Neural crest cell (in vitro differentiated cells): ENCODE measurements at regions not wholly inside any gene's neighbourhood (a gene's known extent, or its start where the extent isn't known, plus 50 kb on each side); places are given as distances from the start of the nearest gene placed in this dataset.

Source experiments
- DNase-seq: peaks from one replicate; pipeline ENCODE4 v3.0.0; 2021; ENCODE audit warnings: low read depth, mixed read lengths, low spot score
- H3K27ac Mint-ChIP-seq: one replicate; pipeline ENCODE4 v1.8.0; 2021; ENCODE audit warnings: mild to moderate bottlenecking, mixed read lengths; ENCODE audit not compliant: unreplicated experiment
- H3K27me3 Mint-ChIP-seq: 2 replicates; pipeline ENCODE4 v1.8.0; 2021; ENCODE audit warnings: low read depth, mild to moderate bottlenecking, mixed read lengths
- H3K36me3 Mint-ChIP-seq: 2 replicates; pipeline ENCODE4 v1.8.0; 2021; ENCODE audit warnings: low read depth, mild to moderate bottlenecking, mixed read lengths
- H3K4me1 Mint-ChIP-seq: 2 replicates; pipeline ENCODE4 v1.8.0; 2021; ENCODE audit warnings: mixed read lengths
- H3K4me3 Mint-ChIP-seq: one replicate; pipeline ENCODE4 v1.8.0; 2021; ENCODE audit warnings: mild to moderate bottlenecking, mixed read lengths
- H3K9me3 Mint-ChIP-seq: 2 replicates; pipeline ENCODE4 v1.8.0; 2021; ENCODE audit warnings: mixed read lengths
- TF ChIP-seq, protein P1 (sequence below): fragments of 200-600 bp; sonication (generic); conservative IDR thresholded peaks from 2 replicates; pipeline ENCODE4 v1.5.0; 2021; ENCODE audit warnings: antibody characterized with exemption, mild to moderate bottlenecking

DNA sequence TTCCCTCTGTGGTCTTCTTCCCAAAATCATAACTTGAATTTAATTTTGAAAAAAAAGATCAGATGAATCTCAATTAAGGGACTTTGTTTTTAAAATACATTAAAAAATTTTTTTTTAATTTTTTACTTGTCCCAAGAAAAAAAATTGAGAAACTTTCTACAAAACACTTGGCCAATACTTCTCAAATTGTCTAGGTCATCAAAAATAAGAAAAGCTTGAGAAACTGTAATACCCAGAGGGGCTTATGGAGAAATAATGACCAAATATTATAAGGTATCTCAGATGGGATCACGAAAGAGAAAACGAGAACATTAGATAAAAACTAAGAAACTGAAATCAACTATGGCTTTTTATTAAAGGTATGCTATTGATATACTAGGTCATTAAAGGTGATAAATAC is 835.0 kb downstream of the GATA3 start:
- DNase-seq: no peak
- Mint-ChIP-seq H3K36me3 (no peaks in the 10 kb centered on the region), H3K27me3 (peaks cover 52% of the 10 kb centered on the region), H3K9me3 (peaks cover 5% of the 10 kb centered on the region), H3K4me3 (no peak overlapping the region), H3K4me1 (no peaks in the 10 kb centered on the region), H3K27ac (no peak overlapping the region)
- TF ChIP-seq, protein P1, sequence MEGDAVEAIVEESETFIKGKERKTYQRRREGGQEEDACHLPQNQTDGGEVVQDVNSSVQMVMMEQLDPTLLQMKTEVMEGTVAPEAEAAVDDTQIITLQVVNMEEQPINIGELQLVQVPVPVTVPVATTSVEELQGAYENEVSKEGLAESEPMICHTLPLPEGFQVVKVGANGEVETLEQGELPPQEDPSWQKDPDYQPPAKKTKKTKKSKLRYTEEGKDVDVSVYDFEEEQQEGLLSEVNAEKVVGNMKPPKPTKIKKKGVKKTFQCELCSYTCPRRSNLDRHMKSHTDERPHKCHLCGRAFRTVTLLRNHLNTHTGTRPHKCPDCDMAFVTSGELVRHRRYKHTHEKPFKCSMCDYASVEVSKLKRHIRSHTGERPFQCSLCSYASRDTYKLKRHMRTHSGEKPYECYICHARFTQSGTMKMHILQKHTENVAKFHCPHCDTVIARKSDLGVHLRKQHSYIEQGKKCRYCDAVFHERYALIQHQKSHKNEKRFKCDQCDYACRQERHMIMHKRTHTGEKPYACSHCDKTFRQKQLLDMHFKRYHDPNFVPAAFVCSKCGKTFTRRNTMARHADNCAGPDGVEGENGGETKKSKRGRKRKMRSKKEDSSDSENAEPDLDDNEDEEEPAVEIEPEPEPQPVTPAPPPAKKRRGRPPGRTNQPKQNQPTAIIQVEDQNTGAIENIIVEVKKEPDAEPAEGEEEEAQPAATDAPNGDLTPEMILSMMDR: no peak

GRCh38 chr10:8893102-8893501 is 838.6 kb downstream of the GATA3 start:
- TF ChIP-seq, protein P1: no peak
- H3K36me3 Mint-ChIP-seq: no peaks in the 10 kb centered on the region
- H3K4me3 Mint-ChIP-seq: no peak overlapping the region
- H3K4me1 Mint-ChIP-seq: no peaks in the 10 kb centered on the region
- peaks cover 3% of the 10 kb centered on the region for H3K9me3 Mint-ChIP-seq
- peaks cover 41% of the 10 kb centered on the region for H3K27me3 Mint-ChIP-seq
- no peak overlapping the region for H3K27ac Mint-ChIP-seq
- DNase-seq: no peak

GRCh38 chr10:8894148-8894547 is 839.7 kb downstream of the GATA3 start:
- Mint-ChIP-seq H3K4me3 (no peak overlapping the region), H3K27ac (no peak overlapping the region), H3K36me3 (no peaks in the 10 kb centered on the region), H3K27me3 (peaks cover 31% of the 10 kb centered on the region), H3K4me1 (no peaks in the 10 kb centered on the region), H3K9me3 (peaks cover 3% of the 10 kb centered on the region)
- no peak for DNase-seq
- TF ChIP-seq, protein P1: no peak

DNA sequence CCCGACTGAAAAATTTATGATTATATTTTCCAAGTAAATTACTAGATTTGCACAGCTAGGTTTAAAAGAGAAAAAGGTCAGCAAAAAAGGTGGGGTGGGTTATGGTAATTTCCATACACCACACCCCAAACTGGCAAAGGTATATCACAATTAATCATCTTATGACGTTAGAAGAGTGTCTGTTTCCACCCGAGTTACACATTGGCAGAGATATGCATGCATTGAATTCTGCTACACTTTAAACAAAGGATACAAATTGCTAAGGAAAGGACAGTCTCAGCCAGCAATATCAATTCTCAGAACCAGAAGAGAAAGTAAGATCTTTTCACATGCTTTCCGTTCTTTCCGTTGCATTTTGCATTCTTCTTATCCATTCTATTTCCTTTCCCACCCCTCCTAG is 843.3 kb downstream of the GATA3 start:
- DNase-seq: no peak
- H3K27me3 Mint-ChIP-seq: peaks cover 29% of the 10 kb centered on the region
- no peaks in the 10 kb centered on the region for H3K36me3 Mint-ChIP-seq
- no peak overlapping the region for H3K27ac Mint-ChIP-seq
- no peaks in the 10 kb centered on the region for H3K9me3 Mint-ChIP-seq
- TF ChIP-seq, protein P1: no peak
- H3K4me3 Mint-ChIP-seq: no peak overlapping the region
- H3K4me1 Mint-ChIP-seq: no peaks in the 10 kb centered on the region

DNA sequence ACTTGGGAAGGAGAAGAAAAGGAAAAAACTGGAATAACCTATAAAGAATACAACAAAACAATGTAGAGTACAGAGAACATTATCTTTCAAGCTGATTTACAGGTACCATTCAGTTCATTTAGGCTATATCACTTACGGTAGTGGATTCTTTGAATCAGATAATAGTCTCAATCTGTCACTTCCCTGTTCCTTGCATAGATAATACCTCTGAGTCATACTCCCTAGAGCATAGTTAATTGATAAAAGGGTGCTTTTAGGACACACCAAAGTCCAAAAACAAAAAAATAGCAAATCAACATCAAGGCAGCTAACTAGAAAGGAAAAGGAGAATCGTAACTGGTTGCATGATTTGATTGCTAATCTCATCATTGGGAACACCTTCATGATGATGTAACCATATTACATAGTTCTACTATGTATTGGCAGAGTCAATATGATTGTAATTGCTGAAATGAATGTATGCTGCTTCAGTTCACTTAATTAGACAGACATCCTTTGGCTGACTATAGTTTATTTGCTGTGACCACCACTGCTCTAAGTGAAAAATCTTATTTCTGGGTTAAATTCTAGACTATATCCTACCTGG is 844.4 kb downstream of the GATA3 start:
- no peak overlapping the region for H3K4me3 Mint-ChIP-seq
- H3K36me3 Mint-ChIP-seq: no peaks in the 10 kb centered on the region
- TF ChIP-seq, protein P1: no peak
- H3K9me3 Mint-ChIP-seq: no peaks in the 10 kb centered on the region
- H3K27me3 Mint-ChIP-seq: peaks cover 22% of the 10 kb centered on the region
- H3K27ac Mint-ChIP-seq: no peak overlapping the region
- H3K4me1 Mint-ChIP-seq: no peaks in the 10 kb centered on the region
- DNase-seq: no peak
